ENCODE measurements at regions not wholly inside any gene's neighbourhood (a gene's known extent, or its start where the extent isn't known, plus 50 kb on each side); places are given as distances from the start of the nearest gene placed in this dataset.
"Not testable (repeated sequence)": the region's sequence is repeated elsewhere in the genome, so short reads cannot be mapped to it uniquely, and the experiment has no call there.

GRCh38 chr11:50187220-50187619 is 154.5 kb downstream of the OR4C45 start:
- Mint-ChIP-seq H3K4me3 (ENCODE audit: unreplicated experiment) (no peak overlapping the region), H3K36me3 (ENCODE audit: low read depth, unreplicated experiment) (peaks cover 3% of the 10 kb centered on the region), H3K9me3 (ENCODE audit: unreplicated experiment) (peaks cover 22% of the 10 kb centered on the region), H3K4me1 (ENCODE audit: unreplicated experiment) (no peaks in the 10 kb centered on the region), H3K27ac (ENCODE audit: unreplicated experiment) (no peak overlapping the region), H3K27me3 (ENCODE audit: unreplicated experiment) (peaks cover 4% of the 10 kb centered on the region)
- no peak for DNase-seq (ENCODE audit: low spot score)
- TF ChIP-seq, protein P1, sequence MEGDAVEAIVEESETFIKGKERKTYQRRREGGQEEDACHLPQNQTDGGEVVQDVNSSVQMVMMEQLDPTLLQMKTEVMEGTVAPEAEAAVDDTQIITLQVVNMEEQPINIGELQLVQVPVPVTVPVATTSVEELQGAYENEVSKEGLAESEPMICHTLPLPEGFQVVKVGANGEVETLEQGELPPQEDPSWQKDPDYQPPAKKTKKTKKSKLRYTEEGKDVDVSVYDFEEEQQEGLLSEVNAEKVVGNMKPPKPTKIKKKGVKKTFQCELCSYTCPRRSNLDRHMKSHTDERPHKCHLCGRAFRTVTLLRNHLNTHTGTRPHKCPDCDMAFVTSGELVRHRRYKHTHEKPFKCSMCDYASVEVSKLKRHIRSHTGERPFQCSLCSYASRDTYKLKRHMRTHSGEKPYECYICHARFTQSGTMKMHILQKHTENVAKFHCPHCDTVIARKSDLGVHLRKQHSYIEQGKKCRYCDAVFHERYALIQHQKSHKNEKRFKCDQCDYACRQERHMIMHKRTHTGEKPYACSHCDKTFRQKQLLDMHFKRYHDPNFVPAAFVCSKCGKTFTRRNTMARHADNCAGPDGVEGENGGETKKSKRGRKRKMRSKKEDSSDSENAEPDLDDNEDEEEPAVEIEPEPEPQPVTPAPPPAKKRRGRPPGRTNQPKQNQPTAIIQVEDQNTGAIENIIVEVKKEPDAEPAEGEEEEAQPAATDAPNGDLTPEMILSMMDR (IDR thresholded peaks at IDR 0.05; ENCODE audit: unreplicated experiment) = no peak

- Mint-ChIP-seq H3K4me1 (ENCODE audit: unreplicated experiment) (no peaks in the 10 kb centered on the region), H3K36me3 (ENCODE audit: low read depth, unreplicated experiment) (peaks cover 4% of the 10 kb centered on the region)
These were observed 155.4 kb downstream of the OR4C45 start for GRCh38 chr11:50188040-50188439.

DNA sequence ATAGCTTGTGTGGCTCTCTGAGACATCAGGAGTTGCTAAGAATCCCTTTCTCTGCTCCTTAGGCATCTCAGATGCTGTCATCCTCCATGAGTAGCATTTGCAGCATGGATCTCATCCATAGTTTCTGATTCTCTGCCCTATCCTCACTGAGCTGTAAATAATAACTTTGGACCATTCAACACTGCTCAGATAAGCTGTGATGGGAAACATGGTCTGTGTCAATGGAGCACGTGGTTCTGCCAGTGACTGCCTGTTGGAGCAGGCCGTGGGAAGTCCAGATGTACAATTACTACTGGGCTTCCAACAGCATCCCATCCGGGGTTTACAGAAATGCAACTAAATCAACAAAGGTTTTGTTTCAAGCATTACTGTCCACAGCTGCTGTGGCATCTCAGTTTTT is 160.1 kb downstream of the OR4C45 start:
- DNase-seq (ENCODE audit: low spot score) = no peak
- Mint-ChIP-seq H3K36me3 (ENCODE audit: low read depth, unreplicated experiment) (peaks cover 4% of the 10 kb centered on the region), H3K27me3 (ENCODE audit: unreplicated experiment) (peaks cover 4% of the 10 kb centered on the region), H3K4me1 (ENCODE audit: unreplicated experiment) (no peaks in the 10 kb centered on the region), H3K9me3 (ENCODE audit: unreplicated experiment) (peaks cover 35% of the 10 kb centered on the region), H3K27ac (ENCODE audit: unreplicated experiment) (no peak overlapping the region), H3K4me3 (ENCODE audit: unreplicated experiment) (no peak overlapping the region)
- TF ChIP-seq, protein P1 (IDR thresholded peaks at IDR 0.05; ENCODE audit: unreplicated experiment) = no peak

More at GRCh38 chr11:50188040-50188439, 155.4 kb downstream of the OR4C45 start:
- DNase-seq (ENCODE audit: low spot score) = no peak
- Mint-ChIP-seq H3K27me3 (ENCODE audit: unreplicated experiment) (peaks cover 4% of the 10 kb centered on the region), H3K4me3 (ENCODE audit: unreplicated experiment) (no peak overlapping the region), H3K9me3 (ENCODE audit: unreplicated experiment) (peaks cover 24% of the 10 kb centered on the region), H3K27ac (ENCODE audit: unreplicated experiment) (no peak overlapping the region)
- TF ChIP-seq, protein P1 (IDR thresholded peaks at IDR 0.05; ENCODE audit: unreplicated experiment) = no peak

DNA sequence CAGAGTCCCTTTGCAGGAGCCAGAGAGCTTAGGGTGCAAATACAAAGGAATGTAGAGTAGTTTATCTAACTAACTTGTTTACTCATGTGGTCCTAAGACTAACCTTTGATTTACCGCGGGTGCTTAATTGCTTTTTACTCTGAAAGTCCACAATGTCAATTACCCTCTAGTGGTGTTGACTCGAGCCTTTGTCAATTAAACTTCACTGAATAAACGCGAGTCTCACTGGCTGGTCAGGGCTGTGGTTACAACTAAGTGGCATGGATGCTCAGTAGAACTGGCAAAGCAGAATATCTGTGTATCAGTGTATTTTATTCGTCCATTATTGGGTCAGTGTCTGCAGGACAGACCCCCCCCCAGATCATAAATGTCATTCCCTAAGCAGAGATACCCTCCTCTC is 181.7 kb downstream of the OR4C45 start:
- H3K4me3 Mint-ChIP-seq (ENCODE audit: unreplicated experiment) = no peak overlapping the region
- H3K36me3 Mint-ChIP-seq (ENCODE audit: low read depth, unreplicated experiment) = no peaks in the 10 kb centered on the region
- TF ChIP-seq, protein P1 (IDR thresholded peaks at IDR 0.05; ENCODE audit: unreplicated experiment) = no peak
- H3K27ac Mint-ChIP-seq (ENCODE audit: unreplicated experiment) = no peak overlapping the region
- no peak for DNase-seq (ENCODE audit: low spot score)
- H3K4me1 Mint-ChIP-seq (ENCODE audit: unreplicated experiment) = no peaks in the 10 kb centered on the region
- peaks cover 29% of the 10 kb centered on the region for H3K9me3 Mint-ChIP-seq (ENCODE audit: unreplicated experiment)
- no peaks in the 10 kb centered on the region for H3K27me3 Mint-ChIP-seq (ENCODE audit: unreplicated experiment)

DNA sequence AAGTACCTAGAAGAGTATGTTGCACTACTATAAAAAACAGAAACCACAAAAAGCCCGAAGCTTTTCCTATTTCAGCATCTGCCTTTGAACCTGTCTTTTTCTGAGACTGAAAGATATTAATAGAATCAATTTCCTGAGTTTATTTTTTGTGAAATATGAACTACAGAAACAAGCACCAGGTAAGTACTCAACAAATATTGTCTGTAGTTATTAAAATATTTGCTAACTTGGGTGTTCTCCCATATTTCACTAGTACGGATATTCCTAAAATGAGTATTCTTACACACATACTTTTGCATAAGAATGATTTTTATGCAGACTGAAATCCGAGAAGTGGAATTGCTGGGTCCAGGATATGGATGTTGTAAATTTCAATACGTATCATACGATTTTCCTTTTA is 188.0 kb downstream of the OR4C45 start:
- H3K4me3 Mint-ChIP-seq (ENCODE audit: unreplicated experiment) = no peak overlapping the region
- H3K27ac Mint-ChIP-seq (ENCODE audit: unreplicated experiment) = no peak overlapping the region
- peaks cover 22% of the 10 kb centered on the region for H3K9me3 Mint-ChIP-seq (ENCODE audit: unreplicated experiment)
- no peaks in the 10 kb centered on the region for H3K27me3 Mint-ChIP-seq (ENCODE audit: unreplicated experiment)
- TF ChIP-seq, protein P1 (IDR thresholded peaks at IDR 0.05; ENCODE audit: unreplicated experiment) = no peak
- peaks cover 7% of the 10 kb centered on the region for H3K36me3 Mint-ChIP-seq (ENCODE audit: low read depth, unreplicated experiment)
- no peak for DNase-seq (ENCODE audit: low spot score)
- H3K4me1 Mint-ChIP-seq (ENCODE audit: unreplicated experiment) = no peaks in the 10 kb centered on the region

DNA sequence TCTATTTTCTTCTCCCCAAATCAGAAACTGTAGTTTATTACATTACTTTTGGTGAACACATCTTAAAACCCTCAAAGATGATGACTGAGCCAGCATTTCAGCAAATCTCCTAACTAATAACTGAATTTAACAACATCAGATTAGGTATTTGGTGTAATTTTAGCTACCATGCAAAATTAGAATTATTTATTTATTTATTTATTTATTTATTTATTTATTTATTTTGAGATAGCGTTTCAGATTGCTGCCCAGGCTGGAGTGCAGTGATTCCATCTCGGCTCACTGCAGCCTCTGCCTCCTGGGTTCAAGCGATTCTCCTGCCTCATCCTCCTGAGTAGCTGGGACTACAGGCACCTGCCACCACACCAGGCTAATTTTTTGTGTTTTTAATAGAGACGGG is 205.7 kb downstream of the OR4C45 start:
- H3K27me3 Mint-ChIP-seq (ENCODE audit: unreplicated experiment); H3K4me1 Mint-ChIP-seq (ENCODE audit: unreplicated experiment); H3K9me3 Mint-ChIP-seq (ENCODE audit: unreplicated experiment); H3K36me3 Mint-ChIP-seq (ENCODE audit: low read depth, unreplicated experiment); H3K4me3 Mint-ChIP-seq (ENCODE audit: unreplicated experiment); H3K27ac Mint-ChIP-seq (ENCODE audit: unreplicated experiment); DNase-seq (ENCODE audit: low spot score): not testable (repeated sequence)
